Progenitor cell of endocrine pancreas (in vitro differentiated cells): ENCODE measurements at regions not wholly inside any gene's neighbourhood (a gene's known extent, or its start where the extent isn't known, plus 50 kb on each side); places are given as distances from the start of the nearest gene placed in this dataset.

Experiments
- DNase-seq: peaks from one replicate; pipeline ENCODE4 v3.0.0; 2021; ENCODE audit warnings: low spot score; ENCODE audit not compliant: unreplicated experiment
- H3K27ac Mint-ChIP-seq: 2 replicates; pipeline ENCODE4 v1.8.0; 2021; ENCODE audit warnings: mild to moderate bottlenecking, moderate library complexity, mixed read lengths
- H3K27me3 Mint-ChIP-seq: 2 replicates; pipeline ENCODE4 v1.8.0; 2021; ENCODE audit warnings: mixed read lengths
- H3K36me3 Mint-ChIP-seq: 2 replicates; pipeline ENCODE4 v1.8.0; 2022; ENCODE audit warnings: mixed read lengths; ENCODE audit not compliant: insufficient read depth
- H3K4me1 Mint-ChIP-seq: 2 replicates; pipeline ENCODE4 v1.8.0; 2021; ENCODE audit warnings: low read depth, mixed read lengths
- H3K4me3 Mint-ChIP-seq: 2 replicates; pipeline ENCODE4 v1.8.0; 2021; ENCODE audit warnings: low read depth, mild to moderate bottlenecking, moderate library complexity, mixed read lengths
- H3K9me3 Mint-ChIP-seq: 2 replicates; pipeline ENCODE4 v1.8.0; 2021; ENCODE audit warnings: low read depth, mixed read lengths
- CTCF ChIP-seq: fragments of 200-600 bp; sonication (generic); IDR thresholded peaks from one replicate; pipeline ENCODE4 v1.5.0; 2021; ENCODE audit warnings: antibody characterized with exemption, mild to moderate bottlenecking; ENCODE audit not compliant: unreplicated experiment

GRCh38 chr13:80430561-80430960, 89.6 kb upstream of the SPRY2 start:
- no peak for TF ChIP-seq CTCF
- Mint-ChIP-seq H3K4me1 (peaks cover 2% of the 10 kb centered on the region), H3K9me3 (peaks cover 6% of the 10 kb centered on the region), H3K36me3 (no peaks in the 10 kb centered on the region), H3K27me3 (no peaks in the 10 kb centered on the region), H3K4me3 (no peak overlapping the region), H3K27ac (no peak overlapping the region)
- no peak for DNase-seq

- H3K36me3 Mint-ChIP-seq: peaks cover 1% of the 10 kb centered on the region
- no peak for DNase-seq
- no peak overlapping the region for H3K27ac Mint-ChIP-seq
- peaks cover 12% of the 10 kb centered on the region for H3K9me3 Mint-ChIP-seq
- H3K27me3 Mint-ChIP-seq: no peaks in the 10 kb centered on the region
- H3K4me3 Mint-ChIP-seq: no peak overlapping the region
- no peak for TF ChIP-seq CTCF
- H3K4me1 Mint-ChIP-seq: peaks cover 2% of the 10 kb centered on the region
These were observed 87.6 kb upstream of the SPRY2 start for GRCh38 chr13:80428349-80429096.

GRCh38 chr13:80419416-80419815, 78.5 kb upstream of the SPRY2 start:
- no peak for TF ChIP-seq CTCF
- Mint-ChIP-seq H3K27me3 (no peaks in the 10 kb centered on the region), H3K4me3 (no peak overlapping the region), H3K36me3 (peaks cover 2% of the 10 kb centered on the region), H3K27ac (no peak overlapping the region), H3K9me3 (peaks cover 20% of the 10 kb centered on the region), H3K4me1 (peaks cover 1% of the 10 kb centered on the region)
- DNase-seq: no peak

GRCh38 chr13:80413611-80414010, 72.7 kb upstream of the SPRY2 start:
- Mint-ChIP-seq H3K27ac (no peak overlapping the region), H3K4me3 (no peak overlapping the region), H3K27me3 (no peaks in the 10 kb centered on the region), H3K36me3 (no peaks in the 10 kb centered on the region), H3K9me3 (peaks cover 11% of the 10 kb centered on the region), H3K4me1 (peaks cover 1% of the 10 kb centered on the region)
- DNase-seq: no peak
- no peak for TF ChIP-seq CTCF

GRCh38 chr13:80408270-80408669, 67.3 kb upstream of the SPRY2 start:
- Mint-ChIP-seq H3K4me1 (no peaks in the 10 kb centered on the region), H3K27ac (no peak overlapping the region), H3K36me3 (peaks cover 2% of the 10 kb centered on the region), H3K9me3 (peaks cover 22% of the 10 kb centered on the region), H3K4me3 (no peak overlapping the region), H3K27me3 (no peaks in the 10 kb centered on the region)
- no peak for DNase-seq
- TF ChIP-seq CTCF: no peak
